ENCODE measurements at regions not wholly inside any gene's neighbourhood (a gene's known extent, or its start where the extent isn't known, plus 50 kb on each side); places are given as distances from the start of the nearest gene placed in this dataset.
"Not testable (repeated sequence)": the region's sequence is repeated elsewhere in the genome, so short reads cannot be mapped to it uniquely, and the experiment has no call there.

GRCh38 chr1:10867914-10868598 lies 71.6 kb upstream of the CASZ1 start:
- DNase-seq: no peak

DNA sequence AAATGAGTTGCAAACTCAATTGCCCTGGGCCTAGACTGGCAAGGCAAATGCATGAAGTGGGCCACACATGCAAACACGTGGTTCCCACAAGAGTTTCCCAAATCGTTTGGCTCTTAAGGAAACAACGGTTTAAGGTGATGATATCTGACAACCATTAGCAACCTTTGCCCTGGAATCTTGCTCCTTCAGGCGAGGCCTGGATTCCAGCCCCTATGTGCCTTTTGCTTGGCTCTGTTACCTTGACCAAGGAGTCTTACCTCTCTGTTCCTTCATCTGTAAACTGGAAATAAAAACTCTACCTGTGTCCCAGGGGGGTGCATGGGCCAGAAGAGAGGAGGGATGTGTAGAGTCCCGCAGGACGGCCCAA lies 72.1 kb upstream of the CASZ1 start:
- DNase-seq: no peak

DNA sequence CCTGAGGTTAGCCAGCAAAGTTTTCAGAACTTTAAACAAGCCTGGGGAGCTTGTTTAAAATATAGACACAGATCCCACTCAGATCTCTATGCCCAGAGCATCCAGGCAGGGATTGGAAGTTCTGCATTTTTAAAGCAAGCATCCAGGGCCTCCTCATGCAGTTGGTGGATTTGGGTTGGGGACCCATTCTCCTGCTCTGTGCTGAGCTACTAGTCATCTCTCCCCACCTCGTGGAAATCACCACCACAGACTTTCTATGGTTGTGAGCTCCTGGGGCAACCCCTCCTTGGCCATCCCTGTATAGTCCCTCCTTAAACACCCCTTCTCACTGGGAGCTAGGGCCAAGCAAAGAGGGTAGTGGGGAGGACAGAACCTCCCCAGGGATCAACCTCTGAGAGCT lies 73.5 kb upstream of the CASZ1 start:
- DNase-seq: no peak

GRCh38 chr1:10870493-10871096 lies 74.1 kb upstream of the CASZ1 start:
- no peak for DNase-seq

DNA sequence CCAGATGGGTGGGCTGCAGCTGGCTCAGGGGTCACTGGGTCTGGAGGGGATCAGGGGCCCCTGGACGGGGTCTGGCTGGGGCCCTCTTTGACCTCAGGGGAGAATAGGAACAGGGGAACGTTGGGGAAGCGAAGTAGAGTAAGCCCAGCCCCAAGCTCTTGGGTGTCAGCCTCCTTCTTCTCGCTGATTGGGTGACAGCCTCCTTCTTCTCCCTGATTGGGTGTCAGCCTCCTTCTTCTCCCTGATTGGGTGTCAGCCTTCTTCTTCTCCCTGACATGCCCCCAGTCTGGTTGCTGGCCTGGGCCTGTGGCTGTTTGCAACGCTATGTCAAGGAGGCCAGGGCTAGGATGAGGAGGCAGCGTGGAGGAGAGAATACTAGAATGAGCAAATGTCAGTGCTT lies 76.7 kb upstream of the CASZ1 start:
- DNase-seq: no peak

DNA sequence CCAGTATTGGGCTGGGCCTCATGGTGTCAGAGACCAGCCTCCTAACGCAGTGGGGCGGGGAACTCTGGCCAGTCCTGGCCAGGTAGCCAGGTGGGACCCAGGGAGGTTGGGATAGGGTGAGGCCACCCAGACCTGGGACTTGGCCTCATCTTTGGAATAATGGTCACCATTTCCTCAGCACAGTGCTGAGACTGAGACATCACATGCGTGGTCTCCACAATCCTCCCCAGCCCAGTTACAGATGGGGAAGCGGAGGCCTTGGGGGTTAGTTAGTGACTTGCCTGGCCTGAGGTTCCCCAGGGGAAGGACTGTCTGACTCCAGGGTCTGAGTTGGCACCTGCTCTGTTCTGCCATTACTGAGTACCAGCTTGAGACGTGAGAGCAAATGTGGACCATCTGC lies 77.9 kb upstream of the CASZ1 start:
- no peak for DNase-seq

DNA sequence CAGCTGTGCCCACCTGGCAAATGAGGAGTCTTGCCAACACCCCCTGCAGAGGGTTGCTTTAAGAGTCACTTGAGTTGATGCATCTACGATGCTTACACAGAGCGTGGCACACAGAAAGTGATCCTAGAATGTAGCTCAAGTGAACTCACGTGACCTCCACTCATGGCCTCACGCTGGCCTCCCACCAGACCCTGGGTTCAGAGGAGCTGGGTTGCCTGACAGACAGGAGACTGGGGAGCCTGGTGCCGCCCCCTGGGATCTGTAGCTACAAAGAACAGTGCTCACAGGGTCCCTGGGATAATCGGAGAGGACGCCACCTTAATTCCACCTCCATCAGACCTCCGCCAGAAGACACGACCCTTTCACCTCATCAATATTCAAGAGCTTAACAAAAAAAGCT lies 81.4 kb upstream of the CASZ1 start:
- no peak for DNase-seq

DNA sequence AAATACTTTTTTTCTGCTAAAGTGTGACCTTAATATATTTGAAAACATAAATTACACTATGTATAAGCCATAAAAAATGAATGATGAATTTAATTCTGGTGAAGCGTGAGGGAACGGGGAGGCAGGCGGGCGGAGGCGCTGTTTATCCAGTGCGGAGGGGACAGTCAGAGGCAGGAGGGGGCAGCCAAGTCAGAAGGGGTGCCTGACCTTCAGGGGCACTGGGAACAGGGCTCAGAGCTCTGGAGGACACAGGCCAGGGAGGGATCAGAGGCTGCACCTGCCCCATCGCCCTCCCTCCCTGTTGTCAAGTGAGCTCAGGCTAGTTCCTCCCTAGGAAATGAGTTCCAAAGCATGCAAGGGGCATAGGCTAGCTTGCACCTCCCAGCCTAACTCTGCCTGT lies 82.0 kb upstream of the CASZ1 start:
- no peak for DNase-seq

DNA sequence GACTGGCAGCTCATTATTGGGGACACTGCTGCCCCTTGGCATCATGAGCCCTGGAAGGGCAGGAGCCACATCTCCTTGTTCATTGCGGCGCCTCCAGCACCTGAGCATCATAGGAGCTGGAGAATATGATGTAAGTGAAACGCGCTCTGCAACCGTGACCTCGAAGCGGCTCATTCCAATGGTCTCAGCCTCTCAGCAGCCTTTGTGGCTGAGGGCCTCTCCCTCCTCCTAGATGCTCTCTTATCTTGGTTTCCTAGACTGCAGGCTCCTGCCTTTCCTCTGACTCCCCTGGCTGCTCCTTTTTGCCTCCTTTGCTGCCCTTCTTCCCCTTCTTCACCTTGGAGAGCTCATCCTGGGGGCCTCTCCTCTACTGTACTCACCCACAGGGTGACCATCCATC lies 83.6 kb upstream of the CASZ1 start:
- no peak for DNase-seq

- DNase-seq: no peak
Observed at GRCh38 chr1:10881046-10881445, 84.6 kb upstream of the CASZ1 start.

GRCh38 chr1:10882069-10882468 lies 85.6 kb upstream of the CASZ1 start:
- no peak for DNase-seq

- not testable (repeated sequence) for DNase-seq
Observed at GRCh38 chr1:10887032-10887431, 90.6 kb upstream of the CASZ1 start.

GRCh38 chr1:10888291-10888690 lies 91.8 kb upstream of the CASZ1 start:
- no peak for DNase-seq

DNA sequence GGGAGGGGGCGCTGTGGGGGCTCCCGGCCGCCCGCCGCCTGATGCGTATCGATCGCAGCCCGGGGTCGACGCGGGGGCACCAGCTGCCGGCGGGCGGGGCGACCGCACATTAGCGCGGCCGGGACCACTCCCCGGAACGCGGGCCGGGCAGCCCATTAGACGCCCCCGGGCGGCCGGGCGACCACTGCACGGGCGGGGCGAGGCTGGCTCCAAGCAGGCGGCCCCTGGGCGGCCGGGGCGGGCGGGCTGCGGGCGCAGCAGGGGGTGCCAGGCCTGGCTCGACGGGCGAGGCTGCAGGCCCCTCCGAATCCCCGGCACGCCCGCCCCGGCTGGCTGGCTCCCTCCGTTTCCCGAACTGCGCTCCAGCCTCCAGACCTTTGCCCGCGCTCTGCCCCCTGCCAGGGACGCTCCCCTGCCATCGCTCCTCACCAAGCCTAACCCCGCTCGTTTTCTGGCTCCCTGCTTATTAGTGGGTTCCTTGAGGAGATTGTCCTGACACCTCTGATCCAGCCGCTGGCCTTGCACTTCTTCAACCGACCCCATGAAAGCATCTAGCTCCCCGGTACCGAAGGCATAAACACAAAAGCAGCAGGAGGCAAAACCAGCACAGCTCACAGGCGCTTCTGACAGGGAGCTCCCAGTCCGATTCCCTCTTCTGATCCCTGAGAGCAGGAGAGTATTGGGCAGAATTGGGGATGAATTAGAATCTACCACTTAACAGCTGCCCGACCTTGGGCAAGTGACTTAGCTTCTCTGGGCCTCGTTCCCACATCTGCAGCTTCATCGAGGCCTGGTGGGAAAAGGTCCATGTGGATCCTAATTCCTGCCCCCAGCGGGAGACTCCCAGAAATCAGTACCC lies 92.6 kb upstream of the CASZ1 start:
- no peak for DNase-seq

GRCh38 chr1:10889650-10890353 lies 93.4 kb upstream of the CASZ1 start:
- no peak for DNase-seq

DNA sequence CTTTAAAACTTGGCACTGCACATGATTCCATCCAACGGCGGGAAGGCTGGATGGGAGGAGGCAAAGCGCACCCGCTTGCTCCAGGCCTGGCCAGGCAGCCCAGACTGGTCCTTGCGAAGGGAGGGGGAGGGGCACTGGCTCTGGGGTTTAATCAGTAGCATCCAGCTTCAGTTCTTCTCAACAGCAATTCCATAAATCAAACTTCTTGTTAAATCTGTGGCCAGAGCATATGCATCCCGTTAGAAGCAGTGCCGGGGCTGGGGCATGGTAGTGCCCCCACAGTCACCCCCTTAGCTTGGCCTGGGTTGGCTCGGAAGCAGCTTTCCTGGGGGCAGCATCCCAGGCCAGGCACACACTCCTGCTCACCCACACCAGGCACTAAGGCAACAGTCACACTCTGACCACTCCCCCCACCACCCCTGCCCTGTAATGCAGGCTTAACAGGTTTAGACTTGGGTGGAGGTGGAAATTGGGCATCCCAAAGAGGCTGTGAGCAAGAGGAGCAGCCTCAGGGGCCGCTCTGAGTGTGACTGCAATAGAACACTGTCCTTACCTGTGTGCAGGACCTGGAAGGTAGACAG lies 94.1 kb upstream of the CASZ1 start:
- no peak for DNase-seq

DNA sequence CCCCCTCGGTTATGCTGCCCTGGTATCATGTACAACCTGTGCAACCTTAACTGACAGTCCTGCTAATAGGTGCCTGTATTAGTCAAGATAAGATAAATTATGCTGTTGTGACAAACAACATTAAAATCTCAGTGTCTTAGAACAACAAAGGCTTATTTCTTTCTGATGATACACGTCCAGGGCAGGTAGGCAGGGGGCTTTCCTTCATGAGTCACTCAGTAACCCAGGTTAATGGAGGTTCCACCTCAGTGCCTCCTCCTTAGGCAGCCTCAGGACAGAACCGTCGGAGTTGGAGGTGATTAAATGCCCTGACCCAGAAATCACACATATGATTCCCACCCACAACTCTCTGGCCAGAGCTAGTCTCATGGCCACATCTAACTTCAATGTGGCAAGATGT lies 94.6 kb upstream of the CASZ1 start:
- no peak for DNase-seq

GRCh38 chr1:10892138-10893065 lies 96.0 kb upstream of the CASZ1 start:
- DNase-seq: no peak

GRCh38 chr1:10895621-10896020 lies 99.2 kb upstream of the CASZ1 start:
- no peak for DNase-seq

DNA sequence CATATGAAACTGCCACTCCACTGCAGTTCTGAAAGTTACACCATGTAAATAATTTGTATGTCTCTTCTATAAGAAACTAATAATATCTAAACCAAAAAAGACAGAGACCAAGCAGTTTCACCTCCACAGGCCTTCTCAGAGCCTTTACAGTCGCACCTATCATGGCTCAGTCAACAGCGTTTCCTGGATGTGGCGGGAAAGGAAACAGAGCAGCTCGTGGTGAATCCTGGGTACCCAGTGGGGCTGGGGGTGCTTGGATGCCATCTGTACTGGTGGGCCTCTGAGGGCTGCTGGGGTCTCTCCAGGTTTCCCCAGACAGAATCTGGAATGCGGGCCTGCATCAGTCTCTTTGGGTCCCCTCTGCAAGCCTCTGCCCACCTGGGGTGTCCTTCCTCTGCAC lies 100.2 kb upstream of the CASZ1 start:
- DNase-seq: no peak

DNA sequence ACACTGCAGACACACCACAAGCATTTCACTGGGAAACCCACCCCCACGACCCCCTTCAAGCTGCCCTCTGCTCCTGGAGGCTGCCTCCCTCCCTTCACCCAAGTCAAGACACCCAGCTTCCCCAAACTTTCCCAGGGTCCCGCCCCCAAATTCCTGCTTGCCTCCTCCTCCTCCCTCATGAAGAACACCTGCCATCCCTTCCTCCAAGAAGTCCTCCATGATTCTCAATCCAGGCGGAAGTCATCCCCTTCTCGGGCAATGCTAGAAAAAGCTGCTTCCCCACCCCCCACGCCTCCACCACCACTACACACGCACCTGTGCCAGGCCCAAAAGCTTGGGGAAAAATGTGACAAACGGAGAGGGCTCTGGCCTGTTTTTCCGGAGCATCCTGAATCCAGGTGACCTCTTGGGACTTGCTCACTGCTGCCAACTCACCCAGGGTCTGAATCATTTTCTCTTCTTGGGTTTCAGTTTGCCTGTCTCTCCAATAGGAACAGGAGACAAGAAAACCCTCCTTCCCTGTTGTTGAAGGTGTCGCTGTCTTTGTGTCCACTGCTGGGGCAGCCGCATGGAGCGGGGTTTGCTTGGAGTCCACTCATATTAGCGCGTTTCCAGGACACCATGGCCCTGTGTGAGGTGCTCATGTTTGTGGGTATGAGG lies 101.0 kb upstream of the CASZ1 start:
- DNase-seq: no peak

Measured in amniotic stem cell (primary cell).